A172 (cell line): ENCODE measurements at regions not wholly inside any gene's neighbourhood (a gene's known extent, or its start where the extent isn't known, plus 50 kb on each side); places are given as distances from the start of the nearest gene placed in this dataset.
"Not testable (repeated sequence)": the region's sequence is repeated elsewhere in the genome, so short reads cannot be mapped to it uniquely, and the experiment has no call there.

Experiments used
- DNase-seq: peaks from one replicate; pipeline ENCODE4 v3.0.0-alpha.2; 2015; ENCODE audit warnings: low spot score

- DNase-seq, result no peak
Observed at GRCh38 chr4:20124317-20125026, 127.2 kb upstream of the SLIT2 start.

GRCh38 chr4:20122198-20122988 is 129.3 kb upstream of the SLIT2 start:
- no peak for DNase-seq

DNA sequence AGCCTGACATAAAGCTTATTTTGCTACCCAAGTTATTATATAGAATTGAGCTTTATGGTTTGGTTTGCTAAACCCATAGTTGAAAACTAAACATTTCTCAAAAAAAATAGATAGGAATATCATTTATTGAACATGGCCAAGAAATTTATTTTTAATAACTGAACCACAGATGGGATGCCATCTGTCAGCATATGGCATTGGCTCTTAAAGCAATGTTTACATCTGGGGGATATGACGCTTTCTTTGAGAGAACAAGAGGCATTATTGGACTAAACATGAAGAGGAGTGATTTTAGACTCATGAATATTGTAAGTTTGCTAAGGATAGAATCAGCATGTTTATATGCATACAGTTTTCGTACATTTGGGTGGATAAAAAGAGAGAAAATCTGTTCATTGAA is 132.6 kb upstream of the SLIT2 start:
- DNase-seq, result no peak

GRCh38 chr4:20109391-20109790 is 142.3 kb upstream of the SLIT2 start:
- no peak for DNase-seq

GRCh38 chr4:20106921-20107320 is 144.8 kb upstream of the SLIT2 start:
- no peak for DNase-seq

- DNase-seq, result no peak
Observed at GRCh38 chr4:20101831-20102230, 149.9 kb upstream of the SLIT2 start.

DNA sequence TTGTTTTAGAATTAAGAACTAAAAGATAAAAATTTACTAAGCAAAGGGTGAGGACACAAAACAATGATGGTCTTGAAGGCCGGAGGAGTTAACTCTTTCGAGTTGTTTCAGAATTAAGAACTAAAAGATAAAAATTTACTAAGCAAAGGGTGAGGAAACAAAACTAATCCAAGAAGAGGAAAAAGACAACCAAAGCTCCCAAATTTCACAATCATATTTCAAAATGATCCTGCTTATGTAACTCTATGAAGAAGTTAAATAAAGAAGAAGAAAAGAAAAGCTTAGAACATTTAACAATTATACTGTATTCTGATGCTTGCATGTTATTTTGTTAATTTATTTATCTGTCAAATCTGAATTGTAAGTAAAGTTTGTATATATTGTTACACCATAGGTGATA is 154.8 kb upstream of the SLIT2 start:
- no peak for DNase-seq

DNA sequence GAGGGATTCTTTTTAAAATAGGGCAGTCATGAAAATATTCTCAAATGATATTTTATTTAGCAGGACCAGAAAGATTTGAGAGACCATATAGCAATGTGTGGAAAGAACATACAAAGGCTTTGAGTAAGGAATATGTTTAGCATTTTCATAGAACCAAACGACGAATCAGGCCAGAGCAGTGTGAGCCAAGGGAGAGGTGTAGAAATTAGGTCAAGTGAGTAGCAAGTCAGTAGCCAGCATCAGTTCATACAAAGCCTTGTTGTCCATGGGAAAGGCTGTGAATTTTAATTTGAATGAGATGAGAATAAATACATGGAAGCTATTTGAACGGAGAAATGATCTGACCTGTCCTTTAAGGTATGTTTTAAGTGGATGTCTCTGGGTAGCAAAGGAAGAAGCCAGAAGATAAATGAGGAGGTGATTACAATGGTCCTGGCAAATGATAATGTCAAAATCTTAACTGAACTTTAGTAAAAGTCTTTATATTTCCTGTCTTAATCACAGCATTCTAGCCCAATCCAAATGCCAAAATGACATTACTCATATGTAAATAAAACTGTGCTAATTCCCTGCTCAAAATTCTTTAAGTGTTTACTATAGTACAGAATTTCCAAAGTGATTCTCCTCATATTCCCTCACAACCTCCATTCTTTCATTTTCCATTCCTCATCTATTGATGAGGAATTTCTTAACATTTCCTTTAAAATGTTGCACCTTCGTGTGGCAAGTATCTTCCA is 155.7 kb upstream of the SLIT2 start:
- no peak for DNase-seq

- DNase-seq, result no peak
Observed at GRCh38 chr4:20091781-20092180, 159.9 kb upstream of the SLIT2 start.

DNA sequence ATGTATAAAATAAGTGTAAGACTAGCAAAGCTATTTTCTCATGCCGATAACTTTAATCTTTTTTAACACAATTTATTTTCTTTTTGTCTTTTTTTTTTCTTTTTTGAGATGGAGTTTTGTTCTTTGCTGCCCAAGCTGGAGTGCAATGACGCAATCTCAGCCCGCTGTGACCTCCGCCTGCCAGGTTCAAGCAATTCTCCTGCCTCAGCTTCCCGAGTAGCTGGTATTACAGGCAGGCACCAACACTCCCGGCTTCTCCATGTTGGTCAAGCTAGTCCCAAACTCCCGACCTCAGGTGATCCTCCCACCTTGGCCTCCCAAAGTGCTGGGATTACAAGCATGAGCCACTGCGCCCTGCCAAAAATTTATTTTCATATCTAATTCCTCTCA is 164.2 kb upstream of the SLIT2 start:
- no peak for DNase-seq

GRCh38 chr4:20086799-20087521 is 164.7 kb upstream of the SLIT2 start:
- DNase-seq, result no peak

GRCh38 chr4:20086067-20086798 is 165.5 kb upstream of the SLIT2 start:
- DNase-seq, result no peak

DNA sequence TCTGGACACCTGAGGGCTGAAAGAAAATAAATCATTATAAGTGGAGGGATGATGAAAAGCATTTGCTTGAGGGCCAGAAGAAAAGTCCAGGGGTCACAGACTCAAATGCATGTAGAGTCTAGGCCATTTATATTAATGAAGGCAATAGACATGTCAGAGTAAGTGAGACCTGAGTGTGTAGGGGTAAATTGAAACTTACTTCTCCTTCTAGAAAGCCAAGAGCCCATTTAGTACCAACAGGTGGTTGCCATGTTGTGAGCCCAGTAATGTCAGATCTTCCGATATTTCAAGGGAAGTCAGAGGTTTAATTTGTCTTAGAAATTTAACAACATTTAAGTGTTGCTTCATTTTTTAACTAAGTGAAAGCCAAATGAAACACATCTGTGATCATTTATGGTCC is 166.1 kb upstream of the SLIT2 start:
- no peak for DNase-seq

GRCh38 chr4:20085156-20085555 is 166.5 kb upstream of the SLIT2 start:
- no peak for DNase-seq

DNA sequence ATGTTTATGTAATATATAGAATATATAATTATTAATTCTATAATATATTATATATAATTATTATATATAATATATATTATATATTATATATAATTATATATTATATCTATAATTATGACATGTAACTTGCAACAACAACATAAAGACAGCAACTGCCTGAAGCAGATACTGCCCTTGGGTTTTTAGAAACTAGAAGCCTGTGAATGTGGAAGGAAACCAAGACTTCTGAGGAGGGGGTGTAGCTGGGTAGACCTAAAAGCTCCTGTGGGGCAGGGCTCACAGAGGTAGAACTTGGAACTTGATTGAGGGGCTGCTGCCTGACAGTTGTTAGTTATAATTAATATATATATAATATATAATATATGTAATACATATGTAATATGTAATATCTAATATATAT is 167.2 kb upstream of the SLIT2 start:
- no peak for DNase-seq

GRCh38 chr4:20078644-20079043 is 173.1 kb upstream of the SLIT2 start:
- no peak for DNase-seq

- DNase-seq, result peak; percentile 6
Observed at GRCh38 chr4:20075248-20075871, 176.3 kb upstream of the SLIT2 start.

DNA sequence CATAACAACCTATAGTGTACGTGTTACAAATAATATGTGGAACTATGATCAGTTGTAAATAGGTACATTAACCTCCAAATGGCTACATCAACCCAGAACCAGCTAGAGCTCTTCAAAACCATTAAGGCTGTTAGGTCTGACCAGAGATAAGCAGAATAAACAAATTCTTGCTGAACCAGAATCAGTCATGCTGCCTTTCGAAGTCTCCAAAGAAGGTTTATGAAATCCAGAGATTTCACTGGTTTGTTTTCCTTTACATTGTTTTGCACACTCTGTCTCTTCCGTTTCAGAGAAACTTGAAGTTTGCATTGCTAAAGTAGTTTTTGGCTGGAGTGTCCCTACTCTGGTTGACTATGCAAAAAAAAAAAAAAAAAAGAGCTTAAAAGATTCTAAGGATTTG is 177.3 kb upstream of the SLIT2 start:
- no peak for DNase-seq

DNA sequence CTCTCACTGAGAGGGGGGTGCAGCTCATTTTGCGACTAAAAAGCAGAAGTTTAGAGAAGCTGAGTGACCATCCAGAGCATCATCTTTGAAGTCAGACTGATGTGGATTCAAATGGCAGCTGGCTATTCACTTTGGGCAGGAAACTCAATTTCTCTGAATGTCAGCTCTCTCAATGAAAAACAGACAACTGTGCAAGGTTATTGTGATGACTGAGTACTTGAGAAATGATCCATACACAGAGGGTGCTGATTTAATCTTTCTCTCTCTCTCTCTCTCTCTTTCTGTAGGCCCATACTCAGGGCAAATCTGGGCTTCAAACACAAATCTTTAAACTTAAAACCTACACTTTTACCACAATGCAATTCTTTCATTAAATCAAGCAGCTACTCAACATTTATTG is 185.8 kb upstream of the SLIT2 start:
- DNase-seq, result no peak

- not testable (repeated sequence) for DNase-seq
Observed at GRCh38 chr4:20062857-20063256, 188.8 kb upstream of the SLIT2 start.

GRCh38 chr4:20062054-20062453 is 189.7 kb upstream of the SLIT2 start:
- DNase-seq, result no peak
